ENCODE measurements at regions not wholly inside any gene's neighbourhood (a gene's known extent, or its start where the extent isn't known, plus 50 kb on each side); places are given as distances from the start of the nearest gene placed in this dataset.

DNA sequence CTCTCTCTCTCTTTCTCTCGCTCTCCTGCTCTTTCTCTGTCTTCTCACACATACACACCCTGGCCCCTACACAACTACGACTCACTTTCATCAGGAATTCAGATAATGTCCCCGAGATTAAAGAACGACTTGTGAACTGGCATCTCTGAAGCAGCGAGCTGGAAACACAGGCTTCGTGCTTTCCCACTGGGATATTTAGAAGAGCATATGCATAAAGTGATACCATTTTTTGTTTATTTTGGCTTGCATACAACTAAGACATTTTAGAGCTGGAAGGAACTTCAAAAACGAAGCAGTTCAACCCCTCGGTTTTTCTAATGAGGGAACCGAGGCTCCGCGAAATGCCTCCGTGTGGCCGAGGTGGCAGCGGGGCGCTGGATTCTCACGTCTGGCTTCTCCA, 88.6 kb downstream of the ZBTB18 start:
- Histone ChIP-seq H3K9me3 (peaks cover 0 to 4% (median 0%) of the 10 kb centered on the region in 12 donors), H3K27ac (peak overlapping the region in 5 of 12 donors; percentile 27 to 78 (median 55)), H3K36me3 (no peaks in the 10 kb centered on the region), H3K27me3 (peaks cover 0 to 9% (median 0%) of the 10 kb centered on the region in 9 donors), H3K4me3 (peak overlapping the region in 1 of 12 donors; percentile 3), H3K4me1 (peaks cover 0 to 24% (median 5%) of the 10 kb centered on the region in 12 donors)
- ATAC-seq, result no peak
- intact Hi-C loops (cut with DNase I), result no loop called here
- WGBS, 4 donors, result 43 to 61% (median 48%) methylated on average over 16 of the region's 16 CpGs
- DNase-seq, result no peak
- TF ChIP-seq POLR2A (IDR thresholded peaks at IDR 0.05), result no peak
- TF ChIP-seq, protein P1, sequence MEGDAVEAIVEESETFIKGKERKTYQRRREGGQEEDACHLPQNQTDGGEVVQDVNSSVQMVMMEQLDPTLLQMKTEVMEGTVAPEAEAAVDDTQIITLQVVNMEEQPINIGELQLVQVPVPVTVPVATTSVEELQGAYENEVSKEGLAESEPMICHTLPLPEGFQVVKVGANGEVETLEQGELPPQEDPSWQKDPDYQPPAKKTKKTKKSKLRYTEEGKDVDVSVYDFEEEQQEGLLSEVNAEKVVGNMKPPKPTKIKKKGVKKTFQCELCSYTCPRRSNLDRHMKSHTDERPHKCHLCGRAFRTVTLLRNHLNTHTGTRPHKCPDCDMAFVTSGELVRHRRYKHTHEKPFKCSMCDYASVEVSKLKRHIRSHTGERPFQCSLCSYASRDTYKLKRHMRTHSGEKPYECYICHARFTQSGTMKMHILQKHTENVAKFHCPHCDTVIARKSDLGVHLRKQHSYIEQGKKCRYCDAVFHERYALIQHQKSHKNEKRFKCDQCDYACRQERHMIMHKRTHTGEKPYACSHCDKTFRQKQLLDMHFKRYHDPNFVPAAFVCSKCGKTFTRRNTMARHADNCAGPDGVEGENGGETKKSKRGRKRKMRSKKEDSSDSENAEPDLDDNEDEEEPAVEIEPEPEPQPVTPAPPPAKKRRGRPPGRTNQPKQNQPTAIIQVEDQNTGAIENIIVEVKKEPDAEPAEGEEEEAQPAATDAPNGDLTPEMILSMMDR (IDR thresholded peaks at IDR 0.05), result no peak

DNA sequence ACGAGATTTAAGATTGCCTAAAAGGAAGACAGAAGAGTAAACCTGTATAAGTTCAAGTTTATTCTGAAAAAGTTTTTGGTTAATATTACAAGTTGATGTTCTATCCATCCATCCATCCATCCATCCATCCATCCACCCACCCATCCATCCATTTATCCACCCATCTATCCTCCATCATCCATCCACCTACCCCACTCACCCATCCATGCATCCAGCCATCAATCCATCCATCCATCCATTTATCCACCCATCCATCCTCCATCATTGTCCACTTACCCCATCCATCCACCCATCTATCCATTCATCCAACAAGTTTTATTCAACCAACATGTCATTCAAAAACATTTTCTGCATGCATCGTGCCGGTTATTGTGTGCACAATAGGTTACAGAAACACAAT, 89.3 kb downstream of the ZBTB18 start:
- intact Hi-C loops (cut with DNase I), result no loop called here

DNA sequence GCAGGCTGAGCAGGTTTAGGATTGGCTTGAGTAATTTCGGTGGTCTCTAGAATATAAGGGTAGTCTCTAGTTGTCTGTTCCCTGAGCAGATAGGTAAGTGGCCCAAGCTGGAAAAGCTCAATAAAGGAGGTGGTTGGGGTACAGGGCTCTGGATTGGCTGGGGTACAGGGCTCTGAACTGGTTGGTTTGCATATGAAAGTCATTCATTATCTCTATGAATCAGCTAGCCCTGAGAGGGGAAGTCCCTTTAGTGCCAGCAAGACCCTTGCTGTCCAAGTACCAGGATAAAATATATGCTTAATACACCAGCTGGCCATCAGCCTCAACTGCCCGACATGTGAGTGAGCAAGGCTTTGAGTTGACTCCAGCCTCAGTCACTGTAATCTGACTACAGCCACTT, 93.0 kb downstream of the ZBTB18 start:
- intact Hi-C loops (cut with DNase I), result no loop called here
- H3K9me3 ChIP-seq, result peaks cover 0 to 4% (median 0%) of the 10 kb centered on the region in 12 donors
- WGBS, 4 donors, result 81 to 92% (median 90%) methylated on average over 2 of the region's 2 CpGs
- ATAC-seq (no peak), DNase-seq (no peak)
- peaks cover 0 to 8% (median 0%) of the 10 kb centered on the region in 12 donors for H3K4me1 ChIP-seq
- TF ChIP-seq, protein P1 (IDR thresholded peaks at IDR 0.05), result no peak
- TF ChIP-seq POLR2A (IDR thresholded peaks at IDR 0.05), result no peak
- peaks cover 0 to 9% (median 0%) of the 10 kb centered on the region in 9 donors for H3K27me3 ChIP-seq
- no peaks in the 10 kb centered on the region for H3K36me3 ChIP-seq
- H3K27ac ChIP-seq, result no peak overlapping the region
- H3K4me3 ChIP-seq, result no peak overlapping the region

More for the DNA sequence above, 89.3 kb downstream of the ZBTB18 start:
- DNase-seq (no peak), ATAC-seq (no peak)
- Histone ChIP-seq H3K4me3 (no peak overlapping the region), H3K9me3 (peaks cover 0 to 4% (median 0%) of the 10 kb centered on the region in 12 donors), H3K36me3 (no peaks in the 10 kb centered on the region), H3K4me1 (peaks cover 0 to 24% (median 5%) of the 10 kb centered on the region in 12 donors), H3K27me3 (peaks cover 0 to 9% (median 0%) of the 10 kb centered on the region in 9 donors), H3K27ac (no peak overlapping the region)
- TF ChIP-seq, protein P1 (IDR thresholded peaks at IDR 0.05), result no peak
- no peak for TF ChIP-seq POLR2A (IDR thresholded peaks at IDR 0.05)
- WGBS, 4 donors, result 94 to 99% (median 96%) methylated on average over 3 of the region's 3 CpGs

DNA sequence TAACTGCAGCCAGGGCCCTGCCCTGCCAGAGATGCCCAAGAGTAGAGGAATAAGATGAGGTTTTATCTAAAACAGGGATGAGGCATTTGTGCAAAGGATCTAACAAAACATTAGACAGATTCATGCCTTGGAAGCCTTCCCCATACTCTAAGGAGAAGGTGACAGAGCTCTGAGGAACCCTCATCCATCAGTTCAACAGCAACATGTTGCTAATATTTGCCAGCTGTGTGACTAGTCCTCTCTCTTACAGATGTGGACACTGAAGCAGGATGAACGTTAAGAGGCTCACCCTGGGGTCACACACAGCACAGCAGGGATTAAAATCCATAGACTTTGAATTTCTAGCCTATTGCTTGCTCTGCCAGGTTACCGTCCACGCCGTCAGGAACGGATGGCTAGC, 99.0 kb downstream of the ZBTB18 start:
- Histone ChIP-seq H3K9me3 (no peaks in the 10 kb centered on the region), H3K4me3 (no peak overlapping the region), H3K27ac (no peak overlapping the region), H3K36me3 (no peaks in the 10 kb centered on the region), H3K27me3 (no peaks in the 10 kb centered on the region), H3K4me1 (no peaks in the 10 kb centered on the region)
- no peak for ATAC-seq
- DNase-seq, result no peak
- TF ChIP-seq, protein P1 (IDR thresholded peaks at IDR 0.05), result no peak
- no peak for TF ChIP-seq POLR2A (IDR thresholded peaks at IDR 0.05)
- WGBS, 4 donors, result 61 to 89% (median 78%) methylated on average over 4 to 5 of the region's 5 CpGs
- intact Hi-C loops (cut with DNase I), result no loop called here
